HG03175 (cell line): ENCODE measurements at regions not wholly inside any gene's neighbourhood (a gene's known extent, or its start where the extent isn't known, plus 50 kb on each side); places are given as distances from the start of the nearest gene placed in this dataset.

ENCODE experiments used
- ATAC-seq: cut with Tn5 transposase; IDR thresholded peaks from one replicate; pipeline ENCODE4 v1.9.1; 2021; ENCODE audit warnings: mild to moderate bottlenecking, moderate library complexity; ENCODE audit not compliant: unreplicated experiment

- ATAC-seq, result no peak
These were observed 290.0 kb downstream of the SETD4 start for GRCh38 chr21:35770101-35770945.

- no peak for ATAC-seq
These were observed 292.1 kb downstream of the SETD4 start for GRCh38 chr21:35768187-35768586.

GRCh38 chr21:35764586-35764985 lies 295.7 kb downstream of the SETD4 start:
- no peak for ATAC-seq

GRCh38 chr21:35764077-35764476 lies 296.2 kb downstream of the SETD4 start:
- ATAC-seq, result no peak

- ATAC-seq, result no peak
These were observed 305.7 kb downstream of the SETD4 start for GRCh38 chr21:35754583-35754982.

- no peak for ATAC-seq
These were observed 307.0 kb downstream of the SETD4 start for GRCh38 chr21:35753308-35753707.

GRCh38 chr21:35751171-35751570 lies 309.2 kb downstream of the SETD4 start:
- no peak for ATAC-seq

- no peak for ATAC-seq
These were observed 310.4 kb downstream of the SETD4 start for GRCh38 chr21:35749904-35750303.

- ATAC-seq, result no peak
These were observed 311.5 kb downstream of the SETD4 start for GRCh38 chr21:35748678-35749314.

- ATAC-seq, result no peak
These were observed 316.8 kb downstream of the SETD4 start for GRCh38 chr21:35743571-35743970.

- ATAC-seq, result no peak
These were observed 321.9 kb downstream of the SETD4 start for GRCh38 chr21:35738347-35738961.

GRCh38 chr21:35737899-35738346 lies 322.4 kb downstream of the SETD4 start:
- no peak for ATAC-seq

- ATAC-seq, result no peak
These were observed 322.9 kb downstream of the SETD4 start for GRCh38 chr21:35737449-35737848.

GRCh38 chr21:35732788-35733187 lies 327.5 kb downstream of the SETD4 start:
- no peak for ATAC-seq

- ATAC-seq, result no peak
These were observed 330.0 kb downstream of the SETD4 start for GRCh38 chr21:35730325-35730724.

- no peak for ATAC-seq
These were observed 332.5 kb downstream of the SETD4 start for GRCh38 chr21:35727830-35728229.

- ATAC-seq, result no peak
These were observed 336.2 kb downstream of the SETD4 start for GRCh38 chr21:35724156-35724555.

- no peak for ATAC-seq
These were observed 338.6 kb downstream of the SETD4 start for GRCh38 chr21:35721701-35722100.

GRCh38 chr21:35720208-35720731 lies 340.1 kb downstream of the SETD4 start:
- no peak for ATAC-seq

GRCh38 chr21:35719080-35719479 lies 341.2 kb downstream of the SETD4 start:
- no peak for ATAC-seq

GRCh38 chr21:35716876-35717565 lies 343.3 kb downstream of the SETD4 start:
- no peak for ATAC-seq
